Coronary artery (tissue), 2 donors: ENCODE measurements at regions not wholly inside any gene's neighbourhood (a gene's known extent, or its start where the extent isn't known, plus 50 kb on each side); places are given as distances from the start of the nearest gene placed in this dataset.

Experiments
- DNase-seq: peaks from one replicate; pipeline ENCODE4 v3.0.0-alpha.2; 2017; ENCODE audit warnings: low spot score
- H3K27ac ChIP-seq, 2 donors: fragments of 200-600 bp; sonication (generic); one replicate each; pipeline ENCODE4 v1.5.1; 2016 to 2019
- H3K4me3 ChIP-seq: fragments of 200-600 bp; sonication (generic); 2 replicates; pipeline ENCODE4 v1.5.1; 2016; ENCODE audit warnings: mild to moderate bottlenecking, moderate library complexity
- TF ChIP-seq, protein P1 (sequence below): fragments of 200-600 bp; sonication (generic); IDR thresholded peaks from one replicate; pipeline ENCODE4 v1.5.1; 2019; ENCODE audit warnings: antibody characterized with exemption

DNA sequence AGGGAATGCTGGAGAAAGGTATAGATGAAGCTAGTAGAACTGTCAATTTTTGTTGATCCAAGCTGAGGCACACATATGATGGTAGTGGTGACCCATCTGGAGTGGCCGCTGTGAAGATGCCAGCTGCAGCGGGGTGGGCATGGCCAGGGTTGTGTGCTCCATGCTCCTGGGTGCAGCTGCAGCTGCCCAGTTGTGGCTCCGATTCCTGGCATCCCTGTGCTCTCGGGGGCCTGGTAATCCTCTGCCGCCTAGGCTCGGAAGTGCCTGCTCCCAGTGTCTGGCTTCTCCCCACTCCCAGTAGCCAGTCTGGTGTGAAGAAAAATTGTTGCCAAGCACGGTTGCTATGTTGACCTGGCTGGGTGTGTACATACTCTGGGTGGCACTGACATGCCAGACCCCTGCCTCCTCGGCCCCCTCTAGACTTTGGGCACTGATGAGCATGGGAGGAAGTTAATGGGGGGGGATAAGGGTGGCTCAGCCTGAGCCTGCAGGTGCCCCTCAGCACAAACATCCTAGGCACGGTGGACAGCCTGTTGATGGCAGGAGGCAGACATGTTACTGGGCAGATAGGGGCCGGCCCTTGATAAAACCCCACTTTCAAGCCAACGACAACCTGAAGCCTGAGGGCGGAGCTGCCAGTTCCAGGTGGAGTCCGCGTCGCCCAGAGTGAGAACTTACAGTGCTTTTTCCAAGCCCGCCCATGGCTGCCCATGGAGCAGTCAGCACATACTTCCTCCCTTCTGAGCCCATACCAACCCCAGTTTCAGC, 1400.7 kb downstream of the PCDH9 start:
- Histone ChIP-seq H3K4me3 (no peak overlapping the region), H3K27ac (no peak overlapping the region)
- DNase-seq, result no peak
- TF ChIP-seq, protein P1, sequence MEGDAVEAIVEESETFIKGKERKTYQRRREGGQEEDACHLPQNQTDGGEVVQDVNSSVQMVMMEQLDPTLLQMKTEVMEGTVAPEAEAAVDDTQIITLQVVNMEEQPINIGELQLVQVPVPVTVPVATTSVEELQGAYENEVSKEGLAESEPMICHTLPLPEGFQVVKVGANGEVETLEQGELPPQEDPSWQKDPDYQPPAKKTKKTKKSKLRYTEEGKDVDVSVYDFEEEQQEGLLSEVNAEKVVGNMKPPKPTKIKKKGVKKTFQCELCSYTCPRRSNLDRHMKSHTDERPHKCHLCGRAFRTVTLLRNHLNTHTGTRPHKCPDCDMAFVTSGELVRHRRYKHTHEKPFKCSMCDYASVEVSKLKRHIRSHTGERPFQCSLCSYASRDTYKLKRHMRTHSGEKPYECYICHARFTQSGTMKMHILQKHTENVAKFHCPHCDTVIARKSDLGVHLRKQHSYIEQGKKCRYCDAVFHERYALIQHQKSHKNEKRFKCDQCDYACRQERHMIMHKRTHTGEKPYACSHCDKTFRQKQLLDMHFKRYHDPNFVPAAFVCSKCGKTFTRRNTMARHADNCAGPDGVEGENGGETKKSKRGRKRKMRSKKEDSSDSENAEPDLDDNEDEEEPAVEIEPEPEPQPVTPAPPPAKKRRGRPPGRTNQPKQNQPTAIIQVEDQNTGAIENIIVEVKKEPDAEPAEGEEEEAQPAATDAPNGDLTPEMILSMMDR, result no peak

DNA sequence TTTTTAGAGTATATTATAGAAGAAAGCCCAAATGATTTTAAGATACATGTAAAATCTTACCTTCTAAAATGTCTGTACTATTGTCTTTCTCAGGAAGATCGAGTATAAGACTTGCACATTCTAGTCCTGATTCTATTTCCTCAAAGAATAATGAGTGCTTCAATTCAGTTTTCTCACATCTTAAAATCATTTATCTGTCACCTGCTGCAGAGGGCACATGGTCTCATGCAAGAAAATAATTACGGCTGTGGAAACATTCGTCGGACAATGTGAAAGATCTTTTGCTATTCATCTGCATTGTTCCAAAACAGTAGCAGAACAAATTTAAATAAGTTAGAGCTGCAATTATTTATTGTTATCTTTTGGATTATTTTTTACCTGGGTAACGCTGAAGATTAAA, 1403.5 kb downstream of the PCDH9 start:
- TF ChIP-seq, protein P1, result no peak
- Histone ChIP-seq H3K27ac (no peak overlapping the region), H3K4me3 (no peak overlapping the region)
- DNase-seq, result no peak

DNA sequence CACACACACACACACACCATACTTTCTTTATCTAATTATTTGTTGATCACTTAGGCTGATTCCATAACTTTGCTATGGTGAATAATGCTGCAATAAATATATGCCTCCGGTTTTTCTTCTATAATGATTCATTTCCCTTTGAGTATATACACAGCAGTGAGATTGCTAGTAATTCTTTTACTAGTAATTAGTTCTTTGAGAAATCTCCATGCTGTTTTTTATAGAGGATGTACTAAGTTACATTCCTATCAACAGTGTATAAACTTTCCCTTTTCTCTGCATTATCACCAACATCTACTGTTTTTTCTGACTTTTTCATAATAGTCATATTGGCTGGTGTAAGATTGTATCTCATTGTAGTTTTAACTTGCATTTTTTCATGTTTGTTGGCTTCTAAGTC, 1405.1 kb downstream of the PCDH9 start:
- no peak for DNase-seq
- TF ChIP-seq, protein P1, result no peak
- Histone ChIP-seq H3K4me3 (no peak overlapping the region), H3K27ac (no peak overlapping the region)

DNA sequence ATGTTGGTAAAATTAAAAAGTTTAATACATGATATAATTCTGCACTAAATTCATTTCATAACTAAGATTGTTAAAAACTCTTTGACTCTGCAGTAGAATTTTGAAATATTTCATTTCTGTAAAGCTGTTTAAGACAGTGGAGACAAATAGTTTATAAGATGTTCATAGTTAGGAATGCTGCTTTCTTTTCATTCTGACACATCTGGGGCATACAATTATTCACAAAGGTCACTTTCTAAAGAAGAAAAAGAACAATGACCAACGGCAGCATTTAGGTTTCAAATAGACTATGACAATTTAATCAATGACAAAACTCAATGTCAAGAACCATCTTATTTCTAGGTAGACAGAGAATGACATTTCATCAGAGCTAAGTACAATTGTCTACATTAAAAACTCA, 1422.1 kb downstream of the PCDH9 start:
- Histone ChIP-seq H3K27ac (no peak overlapping the region), H3K4me3 (no peak overlapping the region)
- DNase-seq, result no peak
- TF ChIP-seq, protein P1, result no peak

DNA sequence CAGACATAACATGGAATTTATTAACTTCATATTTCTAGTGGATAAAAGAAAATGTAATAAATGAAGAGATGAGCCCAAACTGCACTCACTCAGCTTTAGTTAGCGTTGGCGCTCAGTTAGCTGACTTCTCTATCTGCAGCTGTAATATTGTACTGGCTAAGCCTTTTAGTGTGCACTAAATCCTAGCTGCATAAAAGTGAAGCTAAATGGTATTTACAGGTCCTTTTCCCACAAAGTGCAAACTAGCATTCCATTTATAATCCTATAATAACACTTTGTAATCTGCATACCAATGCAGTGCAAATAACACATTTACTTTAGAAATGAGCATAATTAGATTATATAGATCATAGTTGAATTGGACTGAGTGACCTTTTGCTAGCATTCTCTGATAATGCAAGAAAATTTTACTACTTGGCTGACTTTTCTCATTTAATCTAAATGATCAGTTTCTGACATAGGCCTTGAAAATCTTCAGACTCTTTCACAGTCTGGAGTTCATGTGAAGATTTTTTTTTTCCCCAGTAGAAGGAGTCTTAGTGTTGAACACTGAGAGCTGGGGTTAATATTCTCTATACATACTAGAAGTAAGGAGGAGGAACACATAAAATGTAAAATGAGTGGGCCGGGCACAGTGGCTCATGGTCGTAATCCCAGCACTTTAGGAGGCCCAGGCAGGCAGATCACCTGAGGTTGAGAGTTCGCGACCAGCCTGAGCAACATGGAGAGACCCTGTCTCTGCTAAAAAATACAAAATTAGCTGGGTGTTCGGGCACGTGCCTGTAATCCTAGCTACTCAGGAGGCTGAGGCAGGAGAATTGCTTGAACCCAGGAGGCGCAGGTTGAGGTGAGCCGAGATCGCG, 1426.4 kb downstream of the PCDH9 start:
- TF ChIP-seq, protein P1, result no peak
- no peak overlapping the region for H3K27ac ChIP-seq
- no peak overlapping the region for H3K4me3 ChIP-seq
- DNase-seq, result no peak

DNA sequence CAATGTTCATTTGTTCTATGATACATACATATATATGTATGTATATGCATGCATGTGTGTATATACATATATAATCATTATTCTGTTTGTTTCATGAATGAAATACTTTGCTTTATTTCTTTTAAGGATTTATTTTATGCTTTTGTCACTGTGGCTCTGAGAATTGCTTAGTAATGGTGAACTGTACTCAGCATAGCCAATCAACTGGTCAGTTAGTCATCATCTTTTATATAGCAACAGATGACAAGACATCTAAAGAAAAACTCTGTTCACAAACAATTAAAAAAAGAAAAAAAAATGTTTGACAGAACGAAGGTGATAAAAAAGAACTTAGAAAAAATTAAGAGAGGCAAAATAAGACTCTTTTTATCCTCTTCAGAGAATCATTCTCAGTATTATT, 1440.3 kb downstream of the PCDH9 start:
- TF ChIP-seq, protein P1, result no peak
- DNase-seq, result no peak
- no peak overlapping the region for H3K4me3 ChIP-seq
- H3K27ac ChIP-seq, result no peak overlapping the region
